ENCODE measurements at regions not wholly inside any gene's neighbourhood (a gene's known extent, or its start where the extent isn't known, plus 50 kb on each side); places are given as distances from the start of the nearest gene placed in this dataset.

GRCh38 chrX:39504227-39504626 lies 593.5 kb downstream of the BCOR start:
- TF ChIP-seq EZH2 (IDR thresholded peaks at IDR 0.05; ENCODE audit: low read length, unreplicated experiment) (no peak), CTCF (conservative IDR thresholded peaks at IDR 0.05; ENCODE audit: low read depth, low read length) (no peak)
